GM23338 (cell line): ENCODE measurements at regions not wholly inside any gene's neighbourhood (a gene's known extent, or its start where the extent isn't known, plus 50 kb on each side); places are given as distances from the start of the nearest gene placed in this dataset.

Experiments
- ATAC-seq: fragments of 200-7000 bp; cut with Tn5 transposase; 3 replicates; pipeline ENCODE4 v1.9.1; 2020
- DNase-seq: peaks from one replicate; pipeline ENCODE4 v3.0.0-alpha.2; 2015; ENCODE audit warnings: low spot score
- H2AFZ ChIP-seq: fragments of 200-600 bp; sonication (generic); 2 replicates; pipeline ENCODE4 v1.8.0; 2016; ENCODE audit warnings: antibody characterized with exemption, mild to moderate bottlenecking, moderate library complexity
- H3F3A ChIP-seq: fragments of 200-600 bp; sonication (generic); replicated peaks from 2 replicates; pipeline ENCODE4 v1.8.0; 2017; ENCODE audit warnings: antibody characterized with exemption, mixed run types, low read depth
- H3K27ac ChIP-seq: fragments of 200-600 bp; sonication (generic); 2 replicates; pipeline ENCODE4 v1.6.1; 2016; ENCODE audit warnings: low read depth
- H3K27me3 ChIP-seq: fragments of 200-600 bp; sonication (generic); 2 replicates; pipeline ENCODE4 v1.8.0; 2016; ENCODE audit warnings: mild to moderate bottlenecking, mixed run types, moderate library complexity; ENCODE audit not compliant: insufficient read depth
- H3K36me3 ChIP-seq: fragments of 200-600 bp; sonication (generic); 2 replicates; pipeline ENCODE4 v1.8.0; 2016; ENCODE audit warnings: mild to moderate bottlenecking; ENCODE audit not compliant: insufficient read depth
- H3K4me1 ChIP-seq: fragments of 200-600 bp; sonication (generic); 2 replicates; pipeline ENCODE4 v1.8.0; 2016; ENCODE audit warnings: mild to moderate bottlenecking, moderate library complexity; ENCODE audit not compliant: insufficient read depth
- H3K4me2 ChIP-seq: fragments of 200-600 bp; sonication (generic); 2 replicates; pipeline ENCODE4 v1.7.1; 2017; ENCODE audit warnings: mixed run types
- H3K4me3 ChIP-seq: fragments of 200-600 bp; sonication (generic); 2 replicates; pipeline ENCODE4 v1.6.1; 2016; ENCODE audit warnings: mixed run types
- H3K79me2 ChIP-seq: fragments of 200-600 bp; sonication (generic); replicated peaks from 2 replicates; pipeline ENCODE4 v1.8.0; 2017; ENCODE audit warnings: mild to moderate bottlenecking; ENCODE audit not compliant: insufficient read depth
- H3K9me2 ChIP-seq: fragments of 200-600 bp; sonication (generic); 2 replicates; pipeline ENCODE4 v1.8.0; 2017; ENCODE audit not compliant: insufficient read depth
- H4K20me1 ChIP-seq: fragments of 200-600 bp; sonication (generic); replicated peaks from 2 replicates; pipeline ENCODE4 v1.8.0; 2017; ENCODE audit warnings: mild to moderate bottlenecking; ENCODE audit not compliant: insufficient read depth
- H3K27ac Mint-ChIP-seq: 2 replicates; pipeline ENCODE4 v1.8.0; 2020; ENCODE audit warnings: inconsistent platforms, mild to moderate bottlenecking, moderate library complexity, mixed read lengths
- H3K27me3 Mint-ChIP-seq: 3 replicates; pipeline ENCODE4 v1.8.0; 2022; ENCODE audit warnings: low read depth, mild to moderate bottlenecking, moderate library complexity, mixed read lengths, inconsistent platforms; ENCODE audit not compliant: insufficient read depth, poor library complexity
- H3K36me3 Mint-ChIP-seq: 3 replicates; pipeline ENCODE4 v1.8.0; 2021; ENCODE audit warnings: low read depth, mild to moderate bottlenecking, inconsistent platforms, moderate library complexity, mixed read lengths
- H3K4me1 Mint-ChIP-seq: 3 replicates; pipeline ENCODE4 v1.8.0; 2020; ENCODE audit warnings: mild to moderate bottlenecking, inconsistent platforms, mixed read lengths
- H3K4me3 Mint-ChIP-seq: 3 replicates; pipeline ENCODE4 v1.8.0; 2021; ENCODE audit warnings: moderate library complexity, mild to moderate bottlenecking, inconsistent platforms, mixed read lengths
- H3K9me3 Mint-ChIP-seq: 3 replicates; pipeline ENCODE4 v1.8.0; 2020; ENCODE audit warnings: moderate library complexity, mild to moderate bottlenecking, inconsistent platforms, mixed read lengths
- CREB1 ChIP-seq: fragments of 250-450 bp; sonication (Bioruptor Pico); IDR thresholded peaks from 2 replicates; pipeline ENCODE4 v1.5.0; 2020; ENCODE audit warnings: low read depth, mild to moderate bottlenecking, moderate library complexity
- CTCF ChIP-seq, 2 experiments: fragments of 200-600 bp in 1 of 2; sonication (generic) in 1 of 2; conservative IDR thresholded peaks; 2 replicates each; pipeline versions ENCODE4 v1.5.1 to v1.6.1; 2016 to 2017; ENCODE audit warnings: antibody characterized with exemption in 2 of 2, low read depth in 2 of 2, mild to moderate bottlenecking in 2 of 2, moderate library complexity in 1 of 2
- ETS1 ChIP-seq: IDR thresholded peaks from 2 replicates; pipeline ENCODE4 v1.6.1; 2016; ENCODE audit warnings: antibody characterized with exemption
- EZH2 ChIP-seq: fragments of 200-600 bp; sonication (generic); IDR thresholded peaks from one replicate; pipeline ENCODE4 v1.8.0; 2017; ENCODE audit warnings: antibody characterized with exemption, mild to moderate bottlenecking, low read depth; ENCODE audit not compliant: unreplicated experiment
- NANOG ChIP-seq: IDR thresholded peaks from 2 replicates; pipeline ENCODE4 v1.6.1; 2016; ENCODE audit warnings: antibody characterized with exemption, borderline replicate concordance
- REST ChIP-seq: IDR thresholded peaks from one replicate; pipeline ENCODE4 v1.6.1; 2018; ENCODE audit warnings: antibody characterized with exemption; ENCODE audit not compliant: unreplicated experiment
- STAT1 ChIP-seq: IDR thresholded peaks from one replicate; pipeline ENCODE4 v1.6.1; 2016; ENCODE audit warnings: antibody characterized with exemption; ENCODE audit not compliant: unreplicated experiment
- ZNF114 ChIP-seq: fragments of 250-450 bp; sonication (Bioruptor Pico); IDR thresholded peaks from 2 replicates; pipeline ENCODE4 v1.5.0; 2020; ENCODE audit warnings: mild to moderate bottlenecking, moderate library complexity
- ZNF462 ChIP-seq: fragments of 250-450 bp; sonication (Bioruptor Pico); IDR thresholded peaks from 2 replicates; pipeline ENCODE4 v1.5.0; 2020; ENCODE audit warnings: mild to moderate bottlenecking, moderate library complexity

GRCh38 chr12:89815225-89815624, 106.6 kb upstream of the ATP2B1 start:
- Mint-ChIP-seq H3K9me3 (peaks cover 3% of the 10 kb centered on the region; the same call in 1 of the 3 replicates), H3K36me3 (no peaks in the 10 kb centered on the region), H3K27ac (no peak overlapping the region), H3K27me3 (no peaks in the 10 kb centered on the region), H3K4me1 (peaks cover 3% of the 10 kb centered on the region; the same call in 2 of the 3 replicates), H3K4me3 (no peak overlapping the region)
- no peaks in the 10 kb centered on the region for H3K9me2 ChIP-seq
- ATAC-seq, result no peak
- no peaks in the 10 kb centered on the region for H4K20me1 ChIP-seq
- H3K4me1 ChIP-seq, result no peaks in the 10 kb centered on the region
- no peak overlapping the region for H3K4me3 ChIP-seq
- H3K27ac ChIP-seq, result no peak overlapping the region
- TF ChIP-seq ETS1, result no peak
- no peak for TF ChIP-seq NANOG
- no peak for TF ChIP-seq ZNF114 (CRISPR knock-in tag)
- no peak for TF ChIP-seq CTCF (conservative IDR thresholded peaks at IDR 0.05; ENCODE audit: low read depth in 2 of 2)
- TF ChIP-seq CREB1 (CRISPR knock-in tag), result no peak
- no peak for TF ChIP-seq STAT1
- TF ChIP-seq ZNF462 (CRISPR knock-in tag), result no peak
- no peak for TF ChIP-seq EZH2
- TF ChIP-seq REST, result no peak
- H3K4me2 ChIP-seq, result no peak overlapping the region
- H2AFZ ChIP-seq, result no peak overlapping the region
- H3F3A ChIP-seq, result no peaks in the 10 kb centered on the region
- no peaks in the 10 kb centered on the region for H3K79me2 ChIP-seq
- no peaks in the 10 kb centered on the region for H3K36me3 ChIP-seq
- H3K27me3 ChIP-seq, result no peaks in the 10 kb centered on the region
- DNase-seq, result no peak
